ENCODE measurements at regions not wholly inside any gene's neighbourhood (a gene's known extent, or its start where the extent isn't known, plus 50 kb on each side); places are given as distances from the start of the nearest gene placed in this dataset.

GRCh38 chr3:78459796-78460195 is 1308.0 kb downstream of the ROBO1 start:
- H3K27me3 ChIP-seq: no peaks in the 10 kb centered on the region
- no peak for DNase-seq
- in situ Hi-C loops (cut with MboI; ENCODE audit: low pct_ligation_motif_present in 1 of 4, low pct_unique_long_range_greater_than_20kb in 1 of 4, low sequenced_read_pairs in 3 of 4) (no loop called here), intact Hi-C loops (cut with DNase I; ENCODE audit: low total_unique reads) (no loop called here)
- peaks cover 0 to 6% of the 10 kb centered on the region in 2 donors for H3K9me3 ChIP-seq
- WGBS, 2 donors (ENCODE audit: low coverage in 1 of 2): 85 to 88% methylated on average over 2 of the region's 2 CpGs
- H3K4me3 ChIP-seq: no peak overlapping the region
- H3K36me3 ChIP-seq: no peaks in the 10 kb centered on the region
- no peak overlapping the region for H3K27ac ChIP-seq
- no peaks in the 10 kb centered on the region for H3K4me1 ChIP-seq
- TF ChIP-seq CTCF (IDR thresholded peaks at IDR 0.05) (no peak), POLR2A (IDR thresholded peaks at IDR 0.05) (no peak), POLR2AphosphoS5 (IDR thresholded peaks at IDR 0.05) (no peak), EP300 (IDR thresholded peaks at IDR 0.05; ENCODE audit: low read depth) (no peak)

GRCh38 chr3:78462021-78462420 is 1305.8 kb downstream of the ROBO1 start:
- no peaks in the 10 kb centered on the region for H3K27me3 ChIP-seq
- peaks cover 0 to 6% of the 10 kb centered on the region in 2 donors for H3K9me3 ChIP-seq
- in situ Hi-C loops (cut with MboI; ENCODE audit: low pct_ligation_motif_present in 1 of 4, low pct_unique_long_range_greater_than_20kb in 1 of 4, low sequenced_read_pairs in 3 of 4) (no loop called here), intact Hi-C loops (cut with DNase I; ENCODE audit: low total_unique reads) (no loop called here)
- no peak overlapping the region for H3K4me3 ChIP-seq
- DNase-seq: no peak
- WGBS, 2 donors (ENCODE audit: low coverage in 1 of 2): 0% methylated on average over 2 of the region's 2 CpGs
- no peak overlapping the region for H3K27ac ChIP-seq
- TF ChIP-seq CTCF (IDR thresholded peaks at IDR 0.05) (no peak), POLR2AphosphoS5 (IDR thresholded peaks at IDR 0.05) (no peak), POLR2A (IDR thresholded peaks at IDR 0.05) (no peak), EP300 (IDR thresholded peaks at IDR 0.05; ENCODE audit: low read depth) (no peak)
- no peaks in the 10 kb centered on the region for H3K36me3 ChIP-seq
- no peaks in the 10 kb centered on the region for H3K4me1 ChIP-seq

- Histone ChIP-seq H3K36me3 (no peaks in the 10 kb centered on the region), H3K27ac (no peak overlapping the region), H3K9me3 (peaks cover 0 to 4% of the 10 kb centered on the region in 2 donors), H3K4me1 (no peaks in the 10 kb centered on the region), H3K27me3 (no peaks in the 10 kb centered on the region), H3K4me3 (no peak overlapping the region)
- 70 to 80% methylated on average over 3 of the region's 3 CpGs for WGBS, 2 donors (ENCODE audit: low coverage in 1 of 2)
- DNase-seq: no peak
- in situ Hi-C loops (cut with MboI; ENCODE audit: low pct_ligation_motif_present in 1 of 4, low pct_unique_long_range_greater_than_20kb in 1 of 4, low sequenced_read_pairs in 3 of 4) (no loop called here), intact Hi-C loops (cut with DNase I; ENCODE audit: low total_unique reads) (no loop called here)
- no peak for TF ChIP-seq CTCF (IDR thresholded peaks at IDR 0.05)
- no peak for TF ChIP-seq EP300 (IDR thresholded peaks at IDR 0.05; ENCODE audit: low read depth)
- TF ChIP-seq POLR2A (IDR thresholded peaks at IDR 0.05): no peak
- no peak for TF ChIP-seq POLR2AphosphoS5 (IDR thresholded peaks at IDR 0.05)
These were observed 1291.7 kb downstream of the ROBO1 start for GRCh38 chr3:78476076-78476475.

- in situ Hi-C loops (cut with MboI; ENCODE audit: low pct_ligation_motif_present in 1 of 4, low pct_unique_long_range_greater_than_20kb in 1 of 4, low sequenced_read_pairs in 3 of 4) (no loop called here), intact Hi-C loops (cut with DNase I; ENCODE audit: low total_unique reads) (no loop called here)
- Histone ChIP-seq H3K27ac (no peak overlapping the region), H3K4me3 (no peak overlapping the region), H3K36me3 (no peaks in the 10 kb centered on the region), H3K4me1 (no peaks in the 10 kb centered on the region), H3K27me3 (no peaks in the 10 kb centered on the region), H3K9me3 (peaks cover 0 to under 1% of the 10 kb centered on the region in 2 donors)
- DNase-seq: no peak
- WGBS, 2 donors (ENCODE audit: low coverage in 1 of 2): 79% methylated on average over 11 of the region's 11 CpGs; no CpG with 5 or more reads in 1 of the 2 donors
- TF ChIP-seq CTCF (IDR thresholded peaks at IDR 0.05) (no peak), POLR2A (IDR thresholded peaks at IDR 0.05) (no peak)
These were observed 1286.7 kb downstream of the ROBO1 start for GRCh38 chr3:78481050-78481449.

Measured in transverse colon (tissue), 4 donors.